ENCODE measurements at regions not wholly inside any gene's neighbourhood (a gene's known extent, or its start where the extent isn't known, plus 50 kb on each side); places are given as distances from the start of the nearest gene placed in this dataset.

- TF ChIP-seq POLR2A (IDR thresholded peaks at IDR 0.05), result no peak
- TF ChIP-seq, protein P1, sequence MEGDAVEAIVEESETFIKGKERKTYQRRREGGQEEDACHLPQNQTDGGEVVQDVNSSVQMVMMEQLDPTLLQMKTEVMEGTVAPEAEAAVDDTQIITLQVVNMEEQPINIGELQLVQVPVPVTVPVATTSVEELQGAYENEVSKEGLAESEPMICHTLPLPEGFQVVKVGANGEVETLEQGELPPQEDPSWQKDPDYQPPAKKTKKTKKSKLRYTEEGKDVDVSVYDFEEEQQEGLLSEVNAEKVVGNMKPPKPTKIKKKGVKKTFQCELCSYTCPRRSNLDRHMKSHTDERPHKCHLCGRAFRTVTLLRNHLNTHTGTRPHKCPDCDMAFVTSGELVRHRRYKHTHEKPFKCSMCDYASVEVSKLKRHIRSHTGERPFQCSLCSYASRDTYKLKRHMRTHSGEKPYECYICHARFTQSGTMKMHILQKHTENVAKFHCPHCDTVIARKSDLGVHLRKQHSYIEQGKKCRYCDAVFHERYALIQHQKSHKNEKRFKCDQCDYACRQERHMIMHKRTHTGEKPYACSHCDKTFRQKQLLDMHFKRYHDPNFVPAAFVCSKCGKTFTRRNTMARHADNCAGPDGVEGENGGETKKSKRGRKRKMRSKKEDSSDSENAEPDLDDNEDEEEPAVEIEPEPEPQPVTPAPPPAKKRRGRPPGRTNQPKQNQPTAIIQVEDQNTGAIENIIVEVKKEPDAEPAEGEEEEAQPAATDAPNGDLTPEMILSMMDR (IDR thresholded peaks at IDR 0.05), result no peak
These were observed 54.5 kb downstream of the IRX5 start for GRCh38 chr16:54985156-54985555.
